ENCODE measurements at regions not wholly inside any gene's neighbourhood (a gene's known extent, or its start where the extent isn't known, plus 50 kb on each side); places are given as distances from the start of the nearest gene placed in this dataset.

DNA sequence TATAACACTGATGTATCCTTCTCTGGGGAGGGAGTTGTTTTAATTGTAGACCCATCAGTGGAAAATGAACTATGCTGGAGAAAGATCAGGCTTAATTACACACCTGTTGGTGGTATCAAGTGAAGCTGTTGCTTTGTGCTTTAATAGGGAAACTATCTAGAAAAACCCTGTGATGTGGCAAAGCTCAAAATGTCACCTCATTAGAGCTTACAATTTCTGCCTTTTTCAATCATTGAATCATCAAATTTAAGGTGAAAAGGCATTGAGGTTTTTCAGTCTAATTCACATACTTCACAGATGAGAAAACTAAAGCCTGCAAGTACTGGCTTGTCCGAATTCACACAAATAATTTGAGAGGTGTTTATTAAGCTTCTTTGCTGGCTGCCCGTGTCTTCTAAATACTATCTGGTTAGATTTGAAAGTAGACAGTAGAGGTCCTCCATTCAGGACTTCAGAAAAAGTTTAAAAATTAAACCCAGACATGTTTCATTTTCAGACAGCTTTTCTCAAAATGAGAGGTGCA, 143.3 kb upstream of the MAP3K7 start:
- no peak for DNase-seq (ENCODE audit: low spot score in 2 of 2)
- no peak overlapping the region for H3K4me3 ChIP-seq (ENCODE audit: low read depth, poor library complexity, severe bottlenecking)
- WGBS, 2 donors: 46 to 58% methylated on average over 2 of the region's 2 CpGs
- intact Hi-C loops (cut with DNase I; ENCODE audit: low total_unique reads): no loop called here
- TF ChIP-seq, protein P1, sequence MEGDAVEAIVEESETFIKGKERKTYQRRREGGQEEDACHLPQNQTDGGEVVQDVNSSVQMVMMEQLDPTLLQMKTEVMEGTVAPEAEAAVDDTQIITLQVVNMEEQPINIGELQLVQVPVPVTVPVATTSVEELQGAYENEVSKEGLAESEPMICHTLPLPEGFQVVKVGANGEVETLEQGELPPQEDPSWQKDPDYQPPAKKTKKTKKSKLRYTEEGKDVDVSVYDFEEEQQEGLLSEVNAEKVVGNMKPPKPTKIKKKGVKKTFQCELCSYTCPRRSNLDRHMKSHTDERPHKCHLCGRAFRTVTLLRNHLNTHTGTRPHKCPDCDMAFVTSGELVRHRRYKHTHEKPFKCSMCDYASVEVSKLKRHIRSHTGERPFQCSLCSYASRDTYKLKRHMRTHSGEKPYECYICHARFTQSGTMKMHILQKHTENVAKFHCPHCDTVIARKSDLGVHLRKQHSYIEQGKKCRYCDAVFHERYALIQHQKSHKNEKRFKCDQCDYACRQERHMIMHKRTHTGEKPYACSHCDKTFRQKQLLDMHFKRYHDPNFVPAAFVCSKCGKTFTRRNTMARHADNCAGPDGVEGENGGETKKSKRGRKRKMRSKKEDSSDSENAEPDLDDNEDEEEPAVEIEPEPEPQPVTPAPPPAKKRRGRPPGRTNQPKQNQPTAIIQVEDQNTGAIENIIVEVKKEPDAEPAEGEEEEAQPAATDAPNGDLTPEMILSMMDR (IDR thresholded peaks at IDR 0.05): no peak
- TF ChIP-seq POLR2A (IDR thresholded peaks at IDR 0.05): no peak

DNA sequence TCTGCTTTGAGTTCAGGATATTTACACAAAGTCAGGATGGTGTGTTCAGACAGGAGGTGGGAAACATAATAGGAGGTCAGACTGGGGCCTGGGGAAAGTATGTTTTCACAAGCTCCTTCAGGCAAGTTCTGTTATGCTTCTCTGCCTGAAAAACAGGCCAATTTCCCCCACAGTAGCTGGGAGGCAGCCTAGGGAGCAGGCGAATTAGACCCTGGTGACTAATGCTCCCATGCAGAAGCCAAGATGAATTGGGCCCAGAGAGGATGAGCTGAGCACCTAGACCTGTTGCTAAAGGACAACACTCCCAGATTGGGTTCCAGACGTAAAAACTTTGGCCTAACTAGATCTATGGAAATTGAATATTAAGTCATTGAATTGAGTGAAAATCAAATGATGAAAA, 142.2 kb upstream of the MAP3K7 start:
- TF ChIP-seq, protein P1 (IDR thresholded peaks at IDR 0.05): no peak
- no peak for TF ChIP-seq POLR2A (IDR thresholded peaks at IDR 0.05)
- intact Hi-C loops (cut with DNase I; ENCODE audit: low total_unique reads): no loop called here
- 48 to 49% methylated on average over 2 of the region's 2 CpGs for WGBS, 2 donors
- DNase-seq (ENCODE audit: low spot score in 2 of 2): no peak
- H3K4me3 ChIP-seq (ENCODE audit: low read depth, poor library complexity, severe bottlenecking): no peak overlapping the region

DNA sequence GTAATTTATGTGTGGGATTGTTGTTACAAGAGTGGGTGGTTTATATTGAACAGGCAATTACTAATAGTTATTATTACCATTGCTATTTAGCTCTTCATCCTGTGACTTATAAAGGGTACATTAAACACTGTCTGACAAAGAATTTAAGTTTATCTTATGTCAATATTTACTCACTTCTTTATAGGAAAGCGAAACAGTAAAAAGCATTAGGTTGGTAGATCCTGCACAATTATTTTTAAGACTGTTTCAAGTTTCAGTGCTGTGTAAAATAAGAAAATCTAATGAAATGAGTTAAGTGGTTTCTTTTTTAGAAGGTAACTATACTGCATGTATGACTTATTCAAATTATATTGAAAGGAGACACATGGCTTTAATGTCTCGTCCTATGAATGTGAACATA, 135.8 kb upstream of the MAP3K7 start:
- intact Hi-C loops (cut with DNase I; ENCODE audit: low total_unique reads): no loop called here
- DNase-seq (ENCODE audit: low spot score in 2 of 2): no peak
- H3K4me3 ChIP-seq (ENCODE audit: low read depth, poor library complexity, severe bottlenecking): no peak overlapping the region
- 80 to 83% methylated on average over 2 of the region's 2 CpGs for WGBS, 2 donors
- TF ChIP-seq, protein P1 (IDR thresholded peaks at IDR 0.05): no peak
- TF ChIP-seq POLR2A (IDR thresholded peaks at IDR 0.05): no peak

DNA sequence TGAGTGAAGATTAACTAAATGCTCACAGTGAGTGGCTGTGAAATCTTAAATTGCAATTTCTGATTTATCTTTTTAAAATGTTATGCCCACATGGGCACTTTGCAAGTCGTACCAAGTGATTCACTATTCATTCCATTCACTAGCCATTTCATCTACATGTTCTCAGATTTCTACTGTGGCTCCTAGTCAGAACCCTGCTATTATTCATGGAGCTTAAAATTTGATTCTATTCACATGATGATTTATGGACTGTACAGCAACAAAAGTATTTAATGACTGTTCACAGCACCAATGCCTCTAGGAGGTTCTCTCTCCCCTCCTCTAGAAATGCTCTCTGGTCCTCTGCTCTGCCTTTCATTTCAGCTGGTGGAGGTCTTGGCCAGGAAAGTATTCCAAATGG, 133.5 kb upstream of the MAP3K7 start:
- no peak for DNase-seq (ENCODE audit: low spot score in 2 of 2)
- intact Hi-C loops (cut with DNase I; ENCODE audit: low total_unique reads): no loop called here
- H3K4me3 ChIP-seq (ENCODE audit: low read depth, poor library complexity, severe bottlenecking): no peak overlapping the region
- TF ChIP-seq POLR2A (IDR thresholded peaks at IDR 0.05): no peak
- TF ChIP-seq, protein P1 (IDR thresholded peaks at IDR 0.05): no peak
- 46 to 47% methylated on average over 1 of the region's 1 CpG for WGBS, 2 donors

DNA sequence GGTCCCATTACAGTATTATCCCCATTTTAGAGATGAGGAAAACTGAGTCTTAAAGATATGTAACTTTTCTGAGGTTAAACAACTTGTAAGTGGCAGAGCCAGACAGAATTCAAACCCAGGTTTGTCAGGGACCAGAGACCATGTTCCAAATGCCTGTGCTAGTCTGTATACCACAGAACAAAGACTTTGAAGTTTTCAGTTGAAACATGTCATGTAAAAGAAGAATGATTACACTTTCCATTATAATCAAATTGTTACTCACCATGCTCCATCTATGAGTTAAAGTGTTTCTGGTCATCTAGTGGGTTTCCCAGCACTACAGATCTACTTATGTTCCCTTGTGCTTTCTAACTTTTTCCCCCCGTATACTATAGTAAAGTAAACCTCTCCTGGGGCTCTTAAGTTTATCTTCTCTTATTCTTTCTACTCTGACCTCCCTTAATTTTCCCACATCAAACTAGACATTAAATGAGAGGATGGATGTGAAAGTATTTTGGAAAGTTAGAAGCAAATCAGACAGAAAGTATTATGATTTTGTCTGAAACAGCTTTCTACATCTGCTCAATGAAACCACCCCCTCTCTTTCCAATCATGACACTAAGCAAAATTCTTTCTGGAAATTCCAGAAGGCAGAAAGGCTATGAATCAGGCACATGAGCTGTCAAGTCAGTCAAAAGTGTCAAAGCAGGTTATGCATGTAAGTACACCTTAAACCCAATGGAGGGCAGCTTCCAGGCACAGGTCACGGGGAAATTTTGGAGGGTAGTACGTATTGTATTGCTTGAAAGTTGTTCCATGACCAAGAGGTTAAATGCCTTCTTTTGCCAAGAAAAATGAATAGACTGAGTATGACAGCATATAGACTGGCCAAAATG, 132.7 kb upstream of the MAP3K7 start:
- H3K4me3 ChIP-seq (ENCODE audit: low read depth, poor library complexity, severe bottlenecking): no peak overlapping the region
- DNase-seq (ENCODE audit: low spot score in 2 of 2): no peak
- no peak for TF ChIP-seq POLR2A (IDR thresholded peaks at IDR 0.05)
- intact Hi-C loops (cut with DNase I; ENCODE audit: low total_unique reads): no loop called here
- WGBS, 2 donors: 50 to 66% methylated on average over 3 of the region's 3 CpGs

DNA sequence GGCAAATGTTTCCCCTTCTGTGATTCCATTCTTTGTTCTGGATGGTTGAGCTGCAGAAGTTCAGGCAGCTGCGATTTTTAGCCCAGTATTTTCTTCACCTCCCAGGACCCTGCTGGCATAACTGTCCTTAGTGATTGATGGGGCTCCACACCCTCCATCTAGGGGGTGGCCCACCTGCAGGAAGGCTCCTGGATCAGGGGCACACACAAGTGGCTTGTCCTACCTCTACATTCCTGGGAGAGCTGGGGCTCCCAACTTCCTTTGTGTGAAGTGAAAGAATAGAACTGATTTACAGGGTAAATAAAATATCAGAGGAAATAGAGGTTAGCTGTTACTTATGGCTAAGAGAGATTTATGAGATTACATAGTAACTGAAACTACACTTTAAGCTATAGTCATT, 129.5 kb upstream of the MAP3K7 start:
- TF ChIP-seq POLR2A (IDR thresholded peaks at IDR 0.05): no peak
- TF ChIP-seq, protein P1 (IDR thresholded peaks at IDR 0.05): no peak
- H3K4me3 ChIP-seq (ENCODE audit: low read depth, poor library complexity, severe bottlenecking): no peak overlapping the region
- intact Hi-C loops (cut with DNase I; ENCODE audit: low total_unique reads): no loop called here
- WGBS, 2 donors: 5 to 10% methylated on average over 1 of the region's 1 CpG
- DNase-seq (ENCODE audit: low spot score in 2 of 2): no peak
